HG02623 (cell line): ENCODE measurements at regions not wholly inside any gene's neighbourhood (a gene's known extent, or its start where the extent isn't known, plus 50 kb on each side); places are given as distances from the start of the nearest gene placed in this dataset.
A peak's percentile ranks its signal among the peaks of the same experiment; 100 is the strongest.

ENCODE experiments used
- ATAC-seq: cut with Tn5 transposase; IDR thresholded peaks from one replicate; pipeline ENCODE4 v1.9.1; 2021; ENCODE audit warnings: moderate library complexity; ENCODE audit not compliant: unreplicated experiment

DNA sequence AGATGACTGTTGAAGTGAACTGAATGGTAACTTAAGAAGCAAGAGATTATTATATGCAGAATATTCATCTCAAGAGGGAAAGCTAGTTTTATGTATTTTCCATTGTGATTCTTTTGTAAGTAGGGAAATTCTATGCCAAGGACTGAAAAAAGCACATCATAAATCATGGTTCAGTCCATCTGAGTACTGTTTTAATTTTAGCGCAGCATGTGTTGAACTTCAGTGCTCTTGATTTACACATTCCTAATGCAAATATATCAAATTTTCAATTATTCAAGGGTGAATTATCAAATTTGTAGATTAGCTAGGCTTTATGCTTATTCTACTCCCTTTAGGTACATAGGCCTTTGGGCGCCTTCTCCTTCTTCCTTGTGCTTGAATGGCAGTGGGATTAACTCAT lies 50.3 kb upstream of the TCF12 start:
- no peak for ATAC-seq

GRCh38 chr15:56866803-56867202 lies 51.6 kb upstream of the TCF12 start:
- ATAC-seq: no peak

GRCh38 chr15:56857828-56858227 lies 60.6 kb upstream of the TCF12 start:
- no peak for ATAC-seq

DNA sequence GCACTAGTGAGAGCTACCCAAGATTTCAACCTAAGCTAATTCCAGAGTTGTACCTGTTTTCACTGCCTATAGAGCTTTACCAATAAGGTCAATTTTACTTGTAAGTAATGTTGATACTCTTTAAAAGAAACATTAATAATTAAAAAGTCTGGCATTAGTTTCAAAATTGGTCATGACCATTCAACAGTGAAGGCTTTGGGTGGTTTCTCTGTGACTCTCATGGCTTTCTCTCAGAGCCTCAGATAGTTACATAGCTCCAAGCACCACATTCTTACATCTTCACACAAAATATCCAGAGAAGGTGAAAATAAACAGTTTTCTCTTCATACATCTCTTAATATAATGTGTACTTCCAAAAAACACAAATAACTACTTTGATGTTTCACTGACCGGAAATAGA lies 61.5 kb upstream of the TCF12 start:
- ATAC-seq: no peak

- ATAC-seq: no peak
Observed at GRCh38 chr15:56844892-56845291, 73.6 kb upstream of the TCF12 start.

DNA sequence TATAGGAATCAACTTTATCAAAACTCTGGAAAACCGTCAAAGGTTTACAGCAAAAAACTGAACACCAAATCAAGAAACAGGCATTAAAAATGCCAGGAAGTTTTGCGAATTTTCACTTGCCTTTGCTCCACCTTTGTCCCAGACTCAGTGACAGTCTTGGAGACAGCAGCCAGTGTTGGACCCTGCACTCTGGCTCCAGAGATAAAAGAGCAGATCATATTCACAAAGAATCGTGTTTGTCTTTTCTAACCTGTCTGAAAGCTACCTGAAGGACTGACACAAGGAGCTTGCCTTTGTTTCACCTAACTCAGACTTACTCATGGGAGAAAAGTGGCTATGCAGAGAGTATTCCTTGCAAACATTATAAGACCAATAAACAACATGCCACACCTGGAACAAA lies 74.0 kb upstream of the TCF12 start:
- ATAC-seq: no peak

DNA sequence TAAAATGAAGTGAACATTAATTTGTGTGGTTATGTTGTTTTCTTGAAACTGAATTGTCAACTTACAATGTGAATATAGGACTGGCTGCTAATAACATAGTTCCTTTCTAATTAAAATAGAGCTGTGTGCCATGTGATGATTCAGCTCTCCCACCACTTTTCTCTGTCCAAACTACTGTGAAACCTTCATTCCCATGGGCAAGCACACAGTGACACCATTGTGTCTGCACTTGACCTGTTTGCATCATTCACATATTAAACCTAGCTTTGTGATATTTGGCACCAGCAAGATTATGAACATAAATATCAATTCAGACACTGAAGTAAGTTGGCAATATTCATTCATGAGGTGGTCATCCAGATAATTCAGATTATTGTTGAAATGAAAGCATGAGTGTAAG lies 78.8 kb upstream of the TCF12 start:
- ATAC-seq: no peak

DNA sequence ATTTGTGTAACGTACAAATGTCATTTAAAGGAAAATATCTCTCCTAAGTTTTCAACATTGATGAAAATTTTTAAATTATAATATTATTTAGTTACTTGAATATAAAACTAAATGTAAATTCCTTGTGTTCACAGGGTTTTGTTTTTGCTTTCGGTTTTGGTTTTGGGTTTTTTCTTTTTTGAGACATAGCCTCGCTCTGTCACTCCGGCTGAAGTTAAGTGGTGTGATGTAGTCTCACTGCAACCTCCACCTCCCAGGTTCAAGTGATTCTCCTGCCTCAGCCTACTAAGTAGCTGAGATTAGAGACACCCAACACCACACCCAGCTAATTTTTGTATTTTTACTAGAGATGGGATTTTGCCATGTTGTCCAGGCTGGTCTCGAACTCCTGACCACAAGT lies 79.3 kb upstream of the TCF12 start:
- ATAC-seq: no peak

- ATAC-seq: no peak
Observed at GRCh38 chr15:56838085-56838484, 80.4 kb upstream of the TCF12 start.

- ATAC-seq: no peak
Observed at GRCh38 chr15:56837273-56837672, 81.2 kb upstream of the TCF12 start.

DNA sequence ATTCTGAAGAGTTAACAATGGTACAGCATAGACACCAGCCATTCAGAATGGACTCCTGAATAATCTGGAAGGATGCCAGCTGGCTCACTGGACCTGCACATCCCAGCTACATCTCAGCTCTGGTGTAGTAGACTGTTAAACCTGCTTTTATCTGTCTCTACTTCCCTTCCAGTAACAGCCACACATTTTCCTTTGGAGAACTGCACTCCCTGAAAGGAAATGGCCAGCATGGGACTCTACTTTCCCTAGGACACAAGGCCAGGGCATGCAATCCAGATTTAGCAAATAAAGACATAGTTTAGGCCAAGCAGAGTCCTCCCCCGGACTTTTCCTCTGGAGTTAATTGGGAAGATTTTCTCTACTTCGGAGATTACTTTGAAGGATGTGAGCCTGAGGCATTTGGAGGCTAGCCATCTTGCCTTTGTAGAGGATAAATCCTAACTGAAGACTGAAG lies 82.7 kb upstream of the TCF12 start:
- ATAC-seq: no peak

- no peak for ATAC-seq
Observed at GRCh38 chr15:56832125-56832524, 86.3 kb upstream of the TCF12 start.

- ATAC-seq: no peak
Observed at GRCh38 chr15:56831467-56832005, 86.9 kb upstream of the TCF12 start.

DNA sequence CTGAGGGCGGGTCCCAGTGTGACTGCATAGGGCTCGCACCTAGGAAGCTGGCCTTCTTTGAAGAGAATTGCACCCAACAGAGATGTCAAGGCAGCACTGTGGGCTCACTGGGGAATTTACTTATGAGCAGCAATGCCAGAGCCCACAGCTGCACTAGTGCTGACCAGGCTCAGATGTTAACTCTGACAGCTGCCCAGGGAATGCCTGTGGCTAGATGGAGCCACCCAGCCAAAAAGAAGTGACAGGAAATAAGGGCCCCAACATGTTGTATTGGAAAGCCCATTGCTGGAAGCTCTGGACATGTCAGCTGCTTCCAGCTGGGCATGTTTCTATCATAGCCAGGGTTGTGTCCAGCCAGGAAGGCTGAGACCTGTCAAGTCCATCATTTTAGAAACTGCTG lies 90.9 kb upstream of the ZNF280D start:
- no peak for ATAC-seq

GRCh38 chr15:56821721-56822425 lies 88.6 kb upstream of the ZNF280D start:
- ATAC-seq: peak; percentile 69

GRCh38 chr15:56820333-56820732 lies 87.0 kb upstream of the ZNF280D start:
- no peak for ATAC-seq

DNA sequence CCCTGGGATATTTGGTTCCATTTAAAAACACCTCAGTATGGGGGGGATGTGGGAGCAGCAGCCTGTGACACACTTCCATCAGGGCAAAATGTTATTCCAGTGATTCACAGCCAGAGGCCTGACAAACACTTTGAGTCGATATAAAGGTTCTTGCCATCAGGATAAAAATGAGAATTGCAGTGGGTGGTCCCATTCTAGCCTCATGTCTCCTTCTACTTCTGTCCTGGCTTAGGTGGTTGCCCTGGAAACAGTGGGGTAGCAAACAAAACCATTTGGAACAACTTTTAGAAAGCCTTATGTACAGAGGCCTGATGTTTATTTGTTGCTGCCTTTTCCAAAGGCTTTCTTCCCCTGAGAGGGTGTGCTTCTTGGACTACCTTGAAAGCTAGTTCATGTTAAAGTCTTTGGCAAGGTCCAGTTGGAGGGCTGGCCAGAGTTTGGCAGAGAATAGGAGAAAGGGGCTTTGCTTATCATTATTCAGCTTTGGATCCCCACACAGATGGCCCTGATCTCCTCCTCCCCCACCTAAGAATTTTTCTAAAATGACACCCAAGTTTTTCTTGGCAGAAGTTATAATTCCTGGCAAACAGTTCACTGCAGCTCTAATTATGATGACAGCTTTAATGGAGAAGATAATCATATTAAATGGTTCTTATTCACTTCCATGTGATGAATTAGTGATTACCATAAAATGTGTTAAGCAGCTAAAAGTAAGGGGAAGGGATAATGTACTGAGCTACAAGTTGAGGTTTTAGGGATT lies 84.2 kb upstream of the ZNF280D start:
- ATAC-seq: no peak

DNA sequence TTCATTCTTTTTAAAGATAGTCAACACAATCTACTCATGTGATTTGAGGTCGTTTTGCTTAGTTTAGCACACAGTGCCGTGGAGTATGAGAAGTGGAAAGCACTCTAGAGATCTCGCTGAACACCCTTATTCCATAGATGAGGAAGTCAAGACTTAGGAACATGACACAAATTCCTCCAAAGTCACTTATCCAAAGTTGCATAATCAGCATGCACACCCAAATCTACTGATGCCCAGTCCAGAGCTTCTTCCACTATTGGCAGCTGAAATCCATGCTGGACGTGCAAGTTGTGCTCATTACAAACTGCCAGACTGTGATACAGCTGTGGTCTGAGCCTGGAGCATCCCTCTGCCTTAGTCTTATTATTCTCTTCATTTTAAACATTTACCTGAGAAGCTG lies 83.5 kb upstream of the ZNF280D start:
- no peak for ATAC-seq

- ATAC-seq: no peak
Observed at GRCh38 chr15:56815247-56815646, 81.9 kb upstream of the ZNF280D start.

DNA sequence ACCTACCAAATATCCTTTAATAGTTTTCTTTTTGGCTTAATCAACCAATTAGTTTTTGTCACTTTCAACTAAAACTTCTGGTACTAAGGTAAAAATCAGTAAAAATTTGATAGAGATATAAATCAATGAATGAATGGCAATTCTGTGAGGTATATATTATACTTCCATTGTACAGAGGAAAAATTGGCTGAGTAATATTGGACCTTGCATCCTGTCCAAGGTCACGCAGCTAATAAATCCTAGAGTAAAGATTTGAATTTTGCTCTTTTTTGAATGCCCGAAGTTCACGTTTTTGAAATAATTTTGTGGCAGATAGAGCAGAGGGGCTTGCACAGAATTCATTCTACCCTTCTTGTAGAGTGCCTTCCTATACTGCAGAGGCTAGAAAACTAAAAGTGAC lies 81.1 kb upstream of the ZNF280D start:
- no peak for ATAC-seq

DNA sequence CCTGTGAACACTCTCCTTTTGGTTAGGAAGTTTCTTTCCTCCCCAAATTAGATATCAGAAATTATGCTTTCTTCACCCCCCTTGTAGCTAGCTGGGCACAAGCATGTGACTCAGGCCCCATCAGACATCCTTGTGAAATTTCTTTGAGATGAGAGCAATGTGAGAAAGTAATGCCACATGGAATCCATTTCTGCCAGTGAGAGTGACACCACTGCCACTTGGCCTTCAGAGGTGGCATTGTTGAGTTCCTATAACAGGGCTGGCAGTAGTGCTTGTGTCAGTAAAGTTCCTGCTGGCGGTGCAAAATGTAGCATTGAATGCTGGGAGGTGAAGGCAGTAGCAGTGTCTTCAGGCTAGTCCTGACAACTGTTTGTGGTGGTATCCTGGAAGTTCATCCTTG lies 80.7 kb upstream of the ZNF280D start:
- no peak for ATAC-seq

DNA sequence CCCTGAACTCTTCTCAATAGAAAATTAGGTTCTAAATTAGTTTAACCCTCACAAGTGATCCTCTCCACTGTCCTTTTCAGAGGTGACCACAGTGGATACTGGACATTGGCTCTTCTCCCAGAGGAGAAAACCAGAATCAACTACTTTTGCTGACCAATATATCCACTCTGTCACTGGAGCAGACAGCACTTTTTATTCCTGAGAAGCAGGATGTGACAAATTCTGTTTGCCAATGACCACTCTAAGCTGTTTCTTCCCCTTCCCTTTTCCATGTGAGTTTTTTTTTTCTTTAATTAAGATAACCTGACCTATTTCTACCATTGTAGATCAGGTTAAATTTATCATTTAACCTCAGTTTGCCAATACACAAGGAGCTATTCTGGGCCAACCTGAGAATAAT lies 79.7 kb upstream of the ZNF280D start:
- ATAC-seq: no peak
